MM.1S (cell line): ENCODE measurements at regions not wholly inside any gene's neighbourhood (a gene's known extent, or its start where the extent isn't known, plus 50 kb on each side); places are given as distances from the start of the nearest gene placed in this dataset.

Experiments
- DNase-seq: peaks from one replicate; pipeline ENCODE4 v3.0.0-alpha.2; 2015
- H2AFZ ChIP-seq: fragments of 300-600 bp; sonication (generic); 2 replicates; pipeline ENCODE4 v1.6.0; 2016; ENCODE audit warnings: antibody characterized with exemption, low read length
- H3F3A ChIP-seq: fragments of 300-600 bp; sonication (generic); 2 replicates; pipeline ENCODE4 v1.6.1; 2016; ENCODE audit warnings: mild to moderate bottlenecking, antibody characterized with exemption, low read length, moderate library complexity, mixed read lengths; ENCODE audit not compliant: insufficient read depth
- H3K27ac ChIP-seq: fragments of 300-600 bp; sonication (generic); 2 replicates; pipeline ENCODE4 v1.5.1; 2016; ENCODE audit warnings: mild to moderate bottlenecking, low read length
- H3K27me3 ChIP-seq: fragments of 300-600 bp; sonication (generic); replicated peaks from 2 replicates; pipeline ENCODE4 v1.6.0; 2016; ENCODE audit warnings: low read length; ENCODE audit not compliant: insufficient read depth
- H3K36me3 ChIP-seq: fragments of 300-600 bp; sonication (generic); replicated peaks from 2 replicates; pipeline ENCODE4 v1.6.1; 2016; ENCODE audit warnings: mild to moderate bottlenecking, low read length, mixed read lengths; ENCODE audit not compliant: insufficient read depth
- H3K4me1 ChIP-seq: fragments of 300-600 bp; sonication (generic); 2 replicates; pipeline ENCODE4 v1.6.1; 2016; ENCODE audit warnings: low read length, mixed read lengths
- H3K4me2 ChIP-seq: fragments of 300-600 bp; sonication (generic); 2 replicates; pipeline ENCODE4 v1.6.0; 2016; ENCODE audit warnings: low read depth, low read length
- H3K4me3 ChIP-seq: fragments of 300-600 bp; sonication (generic); 2 replicates; pipeline ENCODE4 v1.5.1; 2016; ENCODE audit warnings: low read length, mixed read lengths
- H3K79me2 ChIP-seq: fragments of 300-600 bp; sonication (generic); 2 replicates; pipeline ENCODE4 v1.6.1; 2016; ENCODE audit warnings: mixed run types, low read length, mixed read lengths
- H3K9ac ChIP-seq: fragments of 300-600 bp; sonication (generic); 2 replicates; pipeline ENCODE4 v1.6.1; 2016; ENCODE audit warnings: low read length, mixed read lengths
- H3K9me2 ChIP-seq: fragments of 300-600 bp; sonication (generic); replicated peaks from 2 replicates; pipeline ENCODE4 v1.6.1; 2016; ENCODE audit warnings: mild to moderate bottlenecking, low read length, mixed read lengths; ENCODE audit not compliant: insufficient read depth
- H3K9me3 ChIP-seq: fragments of 300-600 bp; sonication (generic); replicated peaks from 2 replicates; pipeline ENCODE4 v1.6.1; 2016; ENCODE audit warnings: mild to moderate bottlenecking, low read length, mixed read lengths; ENCODE audit not compliant: insufficient read depth
- H4K20me1 ChIP-seq: fragments of 300-600 bp; sonication (generic); 2 replicates; pipeline ENCODE4 v1.6.1; 2016; ENCODE audit warnings: mild to moderate bottlenecking, low read length, moderate library complexity, mixed read lengths; ENCODE audit not compliant: insufficient read depth
- CTCF ChIP-seq: fragments of 300-600 bp; sonication (generic); IDR thresholded peaks from 2 replicates; pipeline ENCODE4 v1.5.1; 2016; ENCODE audit warnings: antibody characterized with exemption, low read length, mixed read lengths
- EZH2 ChIP-seq: fragments of 300-600 bp; sonication (generic); optimal IDR thresholded peaks from 2 replicates; pipeline ENCODE3; 2017; ENCODE audit warnings: low read depth, mild to moderate bottlenecking, antibody characterized with exemption, low read length, mixed read lengths
- EZH2phosphoT487 ChIP-seq: fragments of 300-600 bp; sonication (generic); IDR thresholded peaks from 2 replicates; pipeline ENCODE4 v1.6.1; 2018; ENCODE audit warnings: antibody characterized with exemption, low read length

- Histone ChIP-seq H3K79me2 (no peaks in the 10 kb centered on the region), H3K9ac (no peak overlapping the region), H3K36me3 (no peaks in the 10 kb centered on the region), H3K9me3 (no peaks in the 10 kb centered on the region), H3K4me2 (no peak overlapping the region), H3K4me1 (no peaks in the 10 kb centered on the region), H3K27ac (no peak overlapping the region), H3K27me3 (peaks cover 69% of the 10 kb centered on the region), H3K4me3 (no peak overlapping the region), H3K9me2 (no peaks in the 10 kb centered on the region), H4K20me1 (no peaks in the 10 kb centered on the region), H2AFZ (no peak overlapping the region), H3F3A (no peaks in the 10 kb centered on the region)
- no peak for DNase-seq
- no peak for TF ChIP-seq EZH2phosphoT487
- TF ChIP-seq EZH2 = no peak
Observed at GRCh38 chr20:57824909-57825308, 115.1 kb upstream of the PMEPA1 start.

GRCh38 chr20:57821935-57822334 is 112.1 kb upstream of the PMEPA1 start:
- Histone ChIP-seq H3K9me2 (no peaks in the 10 kb centered on the region), H3K36me3 (no peaks in the 10 kb centered on the region), H3K27ac (no peak overlapping the region), H3K4me3 (no peak overlapping the region), H3K4me2 (no peak overlapping the region), H4K20me1 (no peaks in the 10 kb centered on the region), H3K27me3 (peaks cover 73% of the 10 kb centered on the region), H3K79me2 (no peaks in the 10 kb centered on the region), H3K9me3 (no peaks in the 10 kb centered on the region), H3K4me1 (no peaks in the 10 kb centered on the region), H3K9ac (no peak overlapping the region), H3F3A (no peaks in the 10 kb centered on the region), H2AFZ (no peak overlapping the region)
- TF ChIP-seq EZH2phosphoT487 = no peak
- TF ChIP-seq EZH2 = no peak
- TF ChIP-seq CTCF = no peak
- DNase-seq = no peak

- no peak for TF ChIP-seq EZH2phosphoT487
- TF ChIP-seq EZH2 = no peak
- TF ChIP-seq CTCF = no peak
- H3K9ac ChIP-seq = no peak overlapping the region
- no peaks in the 10 kb centered on the region for H3K4me1 ChIP-seq
- no peaks in the 10 kb centered on the region for H3K79me2 ChIP-seq
- H3K4me2 ChIP-seq = no peak overlapping the region
- no peak for DNase-seq
- no peaks in the 10 kb centered on the region for H4K20me1 ChIP-seq
- no peaks in the 10 kb centered on the region for H3K9me2 ChIP-seq
- no peaks in the 10 kb centered on the region for H3K36me3 ChIP-seq
- H3K9me3 ChIP-seq = no peaks in the 10 kb centered on the region
- H3K27ac ChIP-seq = no peak overlapping the region
- H3K27me3 ChIP-seq = peaks cover 74% of the 10 kb centered on the region
- H3F3A ChIP-seq = no peaks in the 10 kb centered on the region
- H3K4me3 ChIP-seq = no peak overlapping the region
- H2AFZ ChIP-seq = no peak overlapping the region
Observed at GRCh38 chr20:57819691-57820380, 110.0 kb upstream of the PMEPA1 start.

GRCh38 chr20:57819291-57819690 is 109.5 kb upstream of the PMEPA1 start:
- H2AFZ ChIP-seq = no peak overlapping the region
- TF ChIP-seq CTCF (no peak), EZH2 (no peak), EZH2phosphoT487 (no peak)
- no peak overlapping the region for H3K9ac ChIP-seq
- no peaks in the 10 kb centered on the region for H3K9me2 ChIP-seq
- H4K20me1 ChIP-seq = no peaks in the 10 kb centered on the region
- peaks cover 74% of the 10 kb centered on the region for H3K27me3 ChIP-seq
- H3K36me3 ChIP-seq = no peaks in the 10 kb centered on the region
- H3K79me2 ChIP-seq = no peaks in the 10 kb centered on the region
- no peaks in the 10 kb centered on the region for H3F3A ChIP-seq
- no peak overlapping the region for H3K27ac ChIP-seq
- no peaks in the 10 kb centered on the region for H3K9me3 ChIP-seq
- no peak overlapping the region for H3K4me3 ChIP-seq
- no peak for DNase-seq
- H3K4me1 ChIP-seq = no peaks in the 10 kb centered on the region
- no peak overlapping the region for H3K4me2 ChIP-seq
